K562 (cell line): ENCODE measurements at regions not wholly inside any gene's neighbourhood (a gene's known extent, or its start where the extent isn't known, plus 50 kb on each side); places are given as distances from the start of the nearest gene placed in this dataset.

Experiments used
- ATAC-seq: fragments of 200-7000 bp; cut with Tn5 transposase; 3 replicates; pipeline ENCODE4 v1.9.1; 2020; ENCODE audit warnings: moderate library complexity
- BruUV-seq: library from RNA; stranded (reverse); fragments of 400-500 nt; replicated peaks from 2 replicates; lab custom pipeline; 2021; lab: Mats Ljungman, UMichigan
- CTCF ChIA-PET: fragments of 300-600 bp; formaldehyde crosslinking; extraction: SDS; loops from one replicate; lab custom pipeline; 2021; ENCODE audit warnings: low intra/inter-chr PET ratio; lab: Yijun Ruan, JAX
- POLR2A ChIA-PET: fragments of 300-600, 350-650 bp; sonication (Branson Sonifier 250); formaldehyde crosslinking; extraction: SDS; loops from one replicate; lab custom pipeline; 2021; ENCODE audit warnings: antibody characterized with exemption, inconsistent platforms; lab: Yijun Ruan, JAX
- DNase-seq, 4 experiments: peaks; one replicate each; pipeline versions ENCODE4 v3.0.0 to v3.0.0-alpha.2; 2011 to 2018; ENCODE audit warnings: low spot score in 3 of 4, mixed read lengths in 3 of 4; ENCODE audit errors: extremely low read depth in 1 of 4
- FAIRE-seq: peaks from 2 replicates; lab custom pipeline; 2011; peaks lifted over from hg19 to GRCh38; lab: Jason Lieb, UNC
- H2AFZ ChIP-seq: 2 replicates; pipeline ENCODE4 v1.6.0; 2011; ENCODE audit warnings: low read depth, low read length, control low read depth, inconsistent platforms
- H3K27ac ChIP-seq: fragments of 200-600 bp; 3 replicates; pipeline ENCODE4 v1.8.0; 2011; ENCODE audit warnings: low read depth, mild to moderate bottlenecking, control low read depth, inconsistent platforms, low read length, moderate library complexity, mixed read lengths; ENCODE audit errors: extremely low read depth
- H3K27me3 ChIP-seq, 2 experiments: fragments of 300-600 bp in 1 of 2; 2 replicates in 1 of 2; 3 replicates in 1 of 2; pipeline versions ENCODE4 v1.6.0 to v1.8.0; 2011; ENCODE audit warnings: inconsistent platforms in 2 of 2, low read length in 2 of 2, mild to moderate bottlenecking in 1 of 2, mixed read lengths in 1 of 2, moderate library complexity in 1 of 2; ENCODE audit not compliant: control insufficient read depth in 2 of 2, insufficient read depth in 2 of 2
- H3K36me3 ChIP-seq: fragments of 300-600 bp; 3 replicates; pipeline ENCODE4 v1.8.0; 2011; ENCODE audit warnings: mild to moderate bottlenecking, low read length, inconsistent platforms; ENCODE audit not compliant: control insufficient read depth, insufficient read depth
- H3K4me1 ChIP-seq, 2 experiments: fragments of 200-600 bp in 1 of 2; replicated peaks in 1 of 2; 2 replicates in 1 of 2; 3 replicates in 1 of 2; pipeline versions ENCODE4 v1.5.1 to v1.8.0; 2011; ENCODE audit warnings: inconsistent platforms in 2 of 2, low read length in 2 of 2, mild to moderate bottlenecking in 1 of 2, mixed read lengths in 1 of 2, moderate library complexity in 1 of 2; ENCODE audit not compliant: control insufficient read depth in 2 of 2, insufficient read depth in 2 of 2
- H3K4me2 ChIP-seq: 2 replicates; pipeline ENCODE4 v1.6.1; 2011; ENCODE audit warnings: low read length, control low read depth, inconsistent platforms, mixed read lengths; ENCODE audit not compliant: insufficient read depth
- H3K4me3 ChIP-seq: fragments of 200-600 bp; sonication (generic), shearing (Covaris generic); 2 replicates; pipeline ENCODE4 v1.5.1; 2016; ENCODE audit warnings: control low read depth, inconsistent platforms
- H3K79me2 ChIP-seq: fragments of 200-600 bp; 3 replicates; pipeline ENCODE4 v1.8.0; 2011; ENCODE audit warnings: low read length, inconsistent platforms; ENCODE audit not compliant: control insufficient read depth, insufficient read depth
- H3K9ac ChIP-seq, 2 experiments: 2 replicates each; pipeline versions ENCODE4 v1.6.0 to v1.6.1; 2011; ENCODE audit warnings: low read depth in 2 of 2, low read length in 2 of 2, control low read depth in 1 of 2, inconsistent platforms in 1 of 2, mild to moderate bottlenecking in 1 of 2, mixed read lengths in 1 of 2; ENCODE audit not compliant: insufficient read depth in 1 of 2
- H3K9me1 ChIP-seq: one replicate; pipeline ENCODE4 v1.6.0; 2011; ENCODE audit warnings: inconsistent platforms, mild to moderate bottlenecking, low read length, moderate library complexity; ENCODE audit not compliant: control insufficient read depth, insufficient read depth
- H3K9me3 ChIP-seq: replicated peaks from 2 replicates; pipeline ENCODE4 v1.5.1; 2011; ENCODE audit warnings: low read depth, low read length, inconsistent platforms; ENCODE audit not compliant: control insufficient read depth, insufficient read depth
- H4K20me1 ChIP-seq: replicated peaks from 2 replicates; pipeline ENCODE4 v1.6.1; 2011; ENCODE audit warnings: low read length, inconsistent platforms, mixed read lengths; ENCODE audit not compliant: control insufficient read depth, insufficient read depth
- HDGF ChIP-seq: fragments of 450-650 bp; IDR thresholded peaks from 2 replicates; pipeline ENCODE4 v1.6.1; 2016
- PRMT5 ChIP-seq: sonication (generic); formaldehyde crosslinking; IDR thresholded peaks from 2 replicates; pipeline ENCODE4 v1.5.0; 2020; ENCODE audit warnings: missing genetic modification reagents
- RBM14 ChIP-seq: fragments of 200-400 bp; formaldehyde crosslinking; IDR thresholded peaks from 2 replicates; pipeline ENCODE4 v1.6.1; 2018; ENCODE audit warnings: low read depth, mild to moderate bottlenecking, low read length, moderate library complexity, borderline replicate concordance; ENCODE audit not compliant: insufficient read depth
- ZBTB8A ChIP-seq: fragments of 450-650 bp; IDR thresholded peaks from 2 replicates; pipeline ENCODE4 v1.6.1; 2018; ENCODE audit warnings: mild to moderate bottlenecking, moderate library complexity; ENCODE audit not compliant: partially characterized antibody
- ZNF445 ChIP-seq: fragments of 250-450 bp; sonication (Bioruptor Pico); IDR thresholded peaks from 2 replicates; pipeline ENCODE4 v1.4.0; 2020; ENCODE audit warnings: low read depth, mild to moderate bottlenecking, moderate library complexity
- WGBS: fragments of 100-300 bp; shearing (Covaris generic); methylation state at CpG from one replicate; pipeline ENCODE4 v1.1.6; 2016; ENCODE audit warnings: low coverage, mixed read lengths; ENCODE audit not compliant: insufficient coverage; ENCODE audit errors: missing lambda C conversion rate; 5-methylcytosine and 5-hydroxymethylcytosine counted together
- in situ Hi-C: fragments of 300-500 bp; cut with MboI; formaldehyde crosslinking; loops from 4 replicates; pipeline ENCODE4 v1.15.0; 2018; ENCODE audit warnings: inconsistent platforms, mixed read lengths
- intact Hi-C: fragments of 100-400 bp; cut with micrococcal nuclease; formaldehyde crosslinking; loops from 2 replicates; pipeline ENCODE4 v1.14.2; 2022
- TF ChIP-seq, protein P1 (sequence below): fragments of 150-350 bp; conservative IDR thresholded peaks from 2 replicates; pipeline ENCODE4 v1.6.1; 2014; ENCODE audit warnings: low read length

DNA sequence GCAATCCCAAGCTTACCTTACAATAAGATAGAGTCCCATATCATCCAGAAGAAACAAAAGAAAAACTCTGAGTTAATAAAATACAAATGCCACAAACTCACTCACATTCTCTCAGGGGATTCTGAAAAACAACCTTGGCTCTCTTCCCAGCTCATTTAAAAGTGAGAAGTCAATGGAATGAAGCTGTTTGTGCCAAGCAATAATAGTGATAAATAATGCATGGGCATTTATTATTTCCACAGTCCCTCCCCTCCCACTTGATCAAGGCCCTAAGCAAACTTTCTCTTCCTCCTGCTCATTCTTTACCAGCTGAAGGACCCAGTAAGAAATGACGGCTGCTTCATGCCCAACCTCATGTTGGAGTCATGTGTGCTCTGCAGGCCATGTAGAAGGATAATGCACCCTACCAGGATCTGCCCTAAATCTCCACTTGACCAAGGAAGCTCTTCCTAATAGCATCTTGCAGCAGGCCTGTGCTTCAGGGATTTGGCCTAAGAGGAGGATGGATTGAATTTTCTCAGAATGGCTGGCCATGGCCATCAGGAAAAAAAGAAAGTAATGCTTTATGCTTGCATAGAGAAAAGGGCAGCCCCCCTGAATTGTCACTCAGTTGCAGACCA lies 451.3 kb downstream of the GPAM start:
- no peaks in the 10 kb centered on the region for H3K36me3 ChIP-seq
- TF ChIP-seq ZBTB8A (no peak), PRMT5 (no peak), ZNF445 (no peak), RBM14 (no peak), HDGF (no peak)
- TF ChIP-seq, protein P1, sequence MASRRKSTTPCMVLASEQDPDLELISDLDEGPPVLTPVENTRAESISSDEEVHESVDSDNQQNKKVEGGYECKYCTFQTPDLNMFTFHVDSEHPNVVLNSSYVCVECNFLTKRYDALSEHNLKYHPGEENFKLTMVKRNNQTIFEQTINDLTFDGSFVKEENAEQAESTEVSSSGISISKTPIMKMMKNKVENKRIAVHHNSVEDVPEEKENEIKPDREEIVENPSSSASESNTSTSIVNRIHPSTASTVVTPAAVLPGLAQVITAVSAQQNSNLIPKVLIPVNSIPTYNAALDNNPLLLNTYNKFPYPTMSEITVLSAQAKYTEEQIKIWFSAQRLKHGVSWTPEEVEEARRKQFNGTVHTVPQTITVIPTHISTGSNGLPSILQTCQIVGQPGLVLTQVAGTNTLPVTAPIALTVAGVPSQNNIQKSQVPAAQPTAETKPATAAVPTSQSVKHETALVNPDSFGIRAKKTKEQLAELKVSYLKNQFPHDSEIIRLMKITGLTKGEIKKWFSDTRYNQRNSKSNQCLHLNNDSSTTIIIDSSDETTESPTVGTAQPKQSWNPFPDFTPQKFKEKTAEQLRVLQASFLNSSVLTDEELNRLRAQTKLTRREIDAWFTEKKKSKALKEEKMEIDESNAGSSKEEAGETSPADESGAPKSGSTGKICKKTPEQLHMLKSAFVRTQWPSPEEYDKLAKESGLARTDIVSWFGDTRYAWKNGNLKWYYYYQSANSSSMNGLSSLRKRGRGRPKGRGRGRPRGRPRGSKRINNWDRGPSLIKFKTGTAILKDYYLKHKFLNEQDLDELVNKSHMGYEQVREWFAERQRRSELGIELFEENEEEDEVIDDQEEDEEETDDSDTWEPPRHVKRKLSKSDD = no peak
- ATAC-seq (no peak), DNase-seq (no peak), FAIRE-seq (no peak)
- no peaks in the 10 kb centered on the region for H4K20me1 ChIP-seq
- POLR2A ChIA-PET = no interaction called here
- no peaks in the 10 kb centered on the region for H3K9me3 ChIP-seq
- intact Hi-C loops (no loop called here), in situ Hi-C loops (no loop called here)
- BruUV-seq = no TSS peak
- no peak overlapping the region for H3K4me3 ChIP-seq
- H3K27ac ChIP-seq = no peak overlapping the region
- H3K27me3 ChIP-seq = no peaks in the 10 kb centered on the region
- H3K4me2 ChIP-seq = no peak overlapping the region
- 0% methylated on average over 1 of the region's 1 CpG for WGBS
- H3K9me1 ChIP-seq = no peaks in the 10 kb centered on the region
- no peaks in the 10 kb centered on the region for H3K79me2 ChIP-seq
- H3K4me1 ChIP-seq = no peaks in the 10 kb centered on the region
- H3K9ac ChIP-seq = no peak overlapping the region
- CTCF ChIA-PET = no interaction called here
- no peak overlapping the region for H2AFZ ChIP-seq
